ENCODE measurements at regions not wholly inside any gene's neighbourhood (a gene's known extent, or its start where the extent isn't known, plus 50 kb on each side); places are given as distances from the start of the nearest gene placed in this dataset.

- TF ChIP-seq FOXM1 (IDR thresholded peaks at IDR 0.05; ENCODE audit: low read depth) (no peak), RFX5 (IDR thresholded peaks at IDR 0.05; ENCODE audit: low read length) (no peak), MXI1 (IDR thresholded peaks at IDR 0.05; ENCODE audit: low read depth, low read length) (no peak), GABPA (IDR thresholded peaks at IDR 0.05; ENCODE audit: low read depth) (no peak), NRF1 (IDR thresholded peaks at IDR 0.05; ENCODE audit: low read depth, low read length) (no peak), POLR2AphosphoS5 (IDR thresholded peaks at IDR 0.05; ENCODE audit: low read depth, low read length) (no peak), EP300 (IDR thresholded peaks at IDR 0.05; ENCODE audit: borderline replicate concordance in 1 of 2, low read depth in 1 of 2, low read length in 1 of 2) (no peak), TAF1 (IDR thresholded peaks at IDR 0.05; ENCODE audit: borderline replicate concordance, low read depth, low read length) (no peak), SMC3 (IDR thresholded peaks at IDR 0.05; ENCODE audit: low read depth, low read length) (no peak)
- TF ChIP-seq, protein P1, sequence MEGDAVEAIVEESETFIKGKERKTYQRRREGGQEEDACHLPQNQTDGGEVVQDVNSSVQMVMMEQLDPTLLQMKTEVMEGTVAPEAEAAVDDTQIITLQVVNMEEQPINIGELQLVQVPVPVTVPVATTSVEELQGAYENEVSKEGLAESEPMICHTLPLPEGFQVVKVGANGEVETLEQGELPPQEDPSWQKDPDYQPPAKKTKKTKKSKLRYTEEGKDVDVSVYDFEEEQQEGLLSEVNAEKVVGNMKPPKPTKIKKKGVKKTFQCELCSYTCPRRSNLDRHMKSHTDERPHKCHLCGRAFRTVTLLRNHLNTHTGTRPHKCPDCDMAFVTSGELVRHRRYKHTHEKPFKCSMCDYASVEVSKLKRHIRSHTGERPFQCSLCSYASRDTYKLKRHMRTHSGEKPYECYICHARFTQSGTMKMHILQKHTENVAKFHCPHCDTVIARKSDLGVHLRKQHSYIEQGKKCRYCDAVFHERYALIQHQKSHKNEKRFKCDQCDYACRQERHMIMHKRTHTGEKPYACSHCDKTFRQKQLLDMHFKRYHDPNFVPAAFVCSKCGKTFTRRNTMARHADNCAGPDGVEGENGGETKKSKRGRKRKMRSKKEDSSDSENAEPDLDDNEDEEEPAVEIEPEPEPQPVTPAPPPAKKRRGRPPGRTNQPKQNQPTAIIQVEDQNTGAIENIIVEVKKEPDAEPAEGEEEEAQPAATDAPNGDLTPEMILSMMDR (IDR thresholded peaks at IDR 0.05) = no peak
- TF ChIP-seq, protein P2, sequence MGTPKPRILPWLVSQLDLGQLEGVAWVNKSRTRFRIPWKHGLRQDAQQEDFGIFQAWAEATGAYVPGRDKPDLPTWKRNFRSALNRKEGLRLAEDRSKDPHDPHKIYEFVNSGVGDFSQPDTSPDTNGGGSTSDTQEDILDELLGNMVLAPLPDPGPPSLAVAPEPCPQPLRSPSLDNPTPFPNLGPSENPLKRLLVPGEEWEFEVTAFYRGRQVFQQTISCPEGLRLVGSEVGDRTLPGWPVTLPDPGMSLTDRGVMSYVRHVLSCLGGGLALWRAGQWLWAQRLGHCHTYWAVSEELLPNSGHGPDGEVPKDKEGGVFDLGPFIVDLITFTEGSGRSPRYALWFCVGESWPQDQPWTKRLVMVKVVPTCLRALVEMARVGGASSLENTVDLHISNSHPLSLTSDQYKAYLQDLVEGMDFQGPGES (IDR thresholded peaks at IDR 0.05; ENCODE audit: low read depth, low read length) = no peak
These were observed 80.4 kb downstream of the PMAIP1 start for GRCh38 chr18:59980188-59980637.
